GM18873 (cell line): ENCODE measurements at regions not wholly inside any gene's neighbourhood (a gene's known extent, or its start where the extent isn't known, plus 50 kb on each side); places are given as distances from the start of the nearest gene placed in this dataset.

Experiments used
- ATAC-seq: cut with Tn5 transposase; IDR thresholded peaks from one replicate; pipeline ENCODE4 v1.9.1; 2021; ENCODE audit warnings: mild to moderate bottlenecking, moderate library complexity, moderate number of reproducible peaks; ENCODE audit not compliant: unreplicated experiment, low FRiP score

DNA sequence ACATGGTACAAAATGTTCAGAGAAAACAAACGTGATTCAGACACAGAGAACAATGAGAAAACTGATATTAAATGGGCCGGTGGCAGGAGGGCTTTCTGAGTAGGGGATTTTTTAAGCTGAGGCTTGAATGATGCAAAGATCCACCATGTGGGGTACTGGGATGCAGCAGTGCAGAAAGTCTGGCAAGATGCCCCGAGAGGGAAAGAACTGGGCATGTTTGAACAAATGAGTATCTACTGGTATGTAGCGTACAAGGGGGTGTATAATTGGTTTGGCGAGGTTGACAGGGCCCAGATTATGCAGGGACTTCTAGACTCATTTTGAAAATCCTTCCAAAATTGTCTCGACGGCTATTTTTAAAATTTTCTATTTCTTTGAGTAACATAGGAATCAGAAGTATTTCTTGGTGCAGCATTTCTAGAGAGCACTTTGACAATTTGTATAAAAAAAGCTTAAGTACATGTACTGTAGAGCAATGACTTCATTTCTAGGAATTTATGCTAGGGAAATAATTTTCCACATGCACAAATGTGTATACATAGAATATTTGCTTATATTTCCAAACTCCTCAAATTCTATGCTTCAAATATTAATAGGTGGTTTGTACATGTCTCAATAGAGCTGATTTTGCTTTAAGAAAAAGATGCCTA lies 119.6 kb upstream of the DOK5 start:
- ATAC-seq: no peak

DNA sequence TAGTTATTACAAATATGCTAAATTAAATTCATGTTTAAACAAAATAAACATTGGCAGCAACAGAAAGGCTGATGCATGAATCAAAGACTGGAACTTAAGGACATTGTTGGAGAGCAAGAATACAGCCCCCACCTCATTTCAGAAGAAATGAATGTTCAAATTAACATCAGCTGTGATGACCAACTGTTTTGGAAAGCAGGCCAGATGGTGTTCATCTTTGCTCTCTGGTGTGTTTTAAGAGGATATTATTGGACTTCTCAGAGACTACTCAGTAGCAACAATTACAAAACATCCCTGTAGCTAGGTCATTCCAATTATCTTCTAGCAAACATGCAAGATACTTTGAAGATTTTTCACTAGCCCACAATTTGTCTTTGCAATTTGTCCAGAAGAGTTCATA lies 118.6 kb upstream of the DOK5 start:
- no peak for ATAC-seq

DNA sequence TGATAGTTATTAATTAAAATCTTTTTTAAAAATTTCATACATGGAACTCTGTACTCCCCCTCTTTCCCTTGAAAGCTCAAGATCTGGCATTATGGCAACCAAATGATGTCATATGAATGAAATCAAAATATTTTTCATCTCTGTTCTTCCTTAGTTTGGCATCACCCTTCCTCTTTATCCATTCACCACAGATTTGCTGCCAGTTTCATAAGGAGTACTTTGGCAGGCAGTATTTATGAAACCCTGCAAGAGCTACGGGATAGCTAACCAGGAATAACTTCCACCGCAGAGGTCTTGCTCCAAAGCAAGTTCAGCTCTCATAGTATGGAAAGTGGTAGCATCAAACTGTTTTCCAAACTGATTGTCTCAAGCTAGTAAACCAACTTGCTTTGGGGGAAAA lies 113.9 kb upstream of the DOK5 start:
- no peak for ATAC-seq

DNA sequence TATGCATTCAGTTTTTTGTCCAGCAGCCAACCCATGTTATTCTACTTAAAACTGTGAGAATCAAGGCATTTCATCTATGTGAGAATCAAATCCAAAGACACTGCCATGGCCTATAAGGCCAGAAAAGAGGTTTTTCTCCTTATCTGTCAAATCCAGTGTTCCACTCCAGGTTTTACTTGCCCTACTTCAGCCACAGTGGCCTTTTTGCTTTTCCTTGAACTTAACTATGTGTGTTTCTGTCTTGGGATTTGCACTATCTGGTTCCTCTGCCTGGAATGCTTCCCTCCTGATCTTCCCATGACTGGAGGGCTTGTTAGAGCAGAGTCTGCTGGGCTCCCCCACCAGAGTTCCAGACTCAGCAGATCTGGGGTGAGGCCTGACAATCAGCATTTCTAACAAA lies 113.1 kb upstream of the DOK5 start:
- no peak for ATAC-seq

DNA sequence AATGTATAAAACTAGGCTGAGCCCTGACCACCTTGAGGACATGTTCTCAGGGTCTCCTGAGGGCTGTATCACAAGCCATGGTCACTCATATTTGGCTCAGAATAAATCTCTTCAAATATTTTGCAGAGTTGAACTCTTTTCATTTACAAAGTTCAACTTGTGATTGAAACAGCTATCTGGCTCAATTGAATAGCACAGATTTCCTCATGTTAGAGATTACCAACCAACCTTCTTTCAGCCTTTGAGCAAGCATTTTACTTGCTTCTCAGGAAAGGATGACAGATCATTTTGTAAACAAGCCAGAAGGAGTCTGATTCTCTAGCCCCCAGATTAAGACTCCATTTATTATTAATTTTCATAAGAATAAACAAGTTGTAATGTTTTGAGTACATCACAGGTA lies 111.0 kb upstream of the DOK5 start:
- no peak for ATAC-seq

DNA sequence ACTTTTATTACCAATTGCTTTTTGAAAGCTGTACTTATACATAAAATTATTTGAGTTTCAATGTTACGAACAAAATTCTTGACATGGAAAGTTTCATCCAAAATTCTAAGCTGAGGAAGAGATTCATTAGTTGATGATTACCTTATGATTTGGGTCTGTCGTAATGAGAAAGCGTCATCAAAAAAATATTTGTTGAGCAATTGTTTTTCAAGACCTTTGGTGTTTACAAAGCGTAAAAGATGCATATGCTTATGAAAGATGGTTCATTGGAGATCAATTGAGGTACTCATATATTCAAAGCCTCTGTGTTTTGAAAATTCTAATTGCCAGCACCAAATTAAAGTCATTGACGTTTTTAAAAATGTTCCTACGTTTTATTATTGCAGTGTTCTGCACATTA lies 110.5 kb upstream of the DOK5 start:
- ATAC-seq: no peak

DNA sequence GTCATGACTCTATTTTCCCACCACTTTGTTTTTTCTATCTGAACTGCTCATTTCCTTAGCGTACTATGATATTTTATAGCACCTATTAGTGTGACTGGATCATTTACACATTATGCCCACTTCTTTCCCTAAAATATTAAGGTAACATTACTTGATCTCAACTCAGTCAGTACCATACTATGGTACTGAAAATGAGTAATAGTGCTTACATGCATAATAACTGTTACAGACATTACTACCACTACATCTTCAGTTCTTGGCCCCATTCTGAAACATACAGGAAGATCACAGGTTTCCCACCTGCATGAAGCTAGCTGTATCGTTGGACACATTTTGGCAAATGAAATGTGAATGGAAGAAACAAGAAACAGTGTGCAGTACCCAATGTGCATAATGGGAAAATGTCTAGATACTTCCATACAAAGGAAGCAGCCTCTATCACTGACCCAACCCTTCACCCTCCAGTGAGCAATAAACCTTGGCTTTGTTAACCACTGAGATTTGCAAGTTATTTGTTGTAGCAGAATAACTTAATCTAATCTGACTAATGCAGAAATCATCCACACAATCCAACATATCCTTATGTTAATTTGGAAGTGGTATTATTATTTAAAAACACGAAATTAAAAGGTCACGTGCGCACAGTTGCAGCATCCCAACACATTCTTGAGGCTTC lies 108.6 kb upstream of the DOK5 start:
- ATAC-seq: no peak

DNA sequence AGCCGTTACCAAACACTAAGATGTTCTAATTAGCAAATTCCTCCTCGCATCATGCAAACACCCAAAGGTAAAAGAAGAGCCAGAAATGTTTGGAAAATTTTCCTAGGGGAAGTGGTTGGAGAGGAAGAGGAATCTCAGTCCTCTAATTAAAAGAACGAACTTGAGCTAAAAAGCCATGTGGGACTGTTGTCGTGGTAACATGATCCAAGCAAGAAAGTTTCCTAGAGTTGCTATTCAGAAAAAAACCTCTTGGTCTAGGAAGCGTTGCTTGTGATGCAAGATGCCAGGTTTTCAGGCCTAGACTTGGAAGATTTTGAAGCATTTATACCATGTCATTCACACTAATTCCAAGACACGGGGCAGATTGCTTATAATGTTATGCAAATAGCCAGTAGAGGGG lies 106.8 kb upstream of the DOK5 start:
- ATAC-seq: no peak

DNA sequence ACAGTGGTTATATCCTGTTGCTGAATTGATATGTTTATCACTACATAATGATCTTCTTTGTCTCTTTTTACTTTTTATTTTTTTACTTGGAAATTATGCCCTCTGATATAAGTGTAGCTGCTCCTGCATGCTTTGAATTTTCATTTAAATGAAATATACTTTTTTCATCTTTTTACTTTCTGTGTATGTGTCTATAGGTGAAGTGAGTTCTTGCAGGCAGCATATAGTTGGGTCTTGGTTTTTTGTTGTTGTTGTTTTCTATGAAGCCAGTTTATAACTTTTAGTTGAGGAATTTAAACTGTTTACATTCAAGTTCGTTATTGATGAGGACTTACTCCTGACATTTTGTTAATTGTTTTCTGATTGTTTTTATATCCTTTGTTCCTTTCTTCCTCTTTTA lies 103.1 kb upstream of the DOK5 start:
- ATAC-seq: no peak

DNA sequence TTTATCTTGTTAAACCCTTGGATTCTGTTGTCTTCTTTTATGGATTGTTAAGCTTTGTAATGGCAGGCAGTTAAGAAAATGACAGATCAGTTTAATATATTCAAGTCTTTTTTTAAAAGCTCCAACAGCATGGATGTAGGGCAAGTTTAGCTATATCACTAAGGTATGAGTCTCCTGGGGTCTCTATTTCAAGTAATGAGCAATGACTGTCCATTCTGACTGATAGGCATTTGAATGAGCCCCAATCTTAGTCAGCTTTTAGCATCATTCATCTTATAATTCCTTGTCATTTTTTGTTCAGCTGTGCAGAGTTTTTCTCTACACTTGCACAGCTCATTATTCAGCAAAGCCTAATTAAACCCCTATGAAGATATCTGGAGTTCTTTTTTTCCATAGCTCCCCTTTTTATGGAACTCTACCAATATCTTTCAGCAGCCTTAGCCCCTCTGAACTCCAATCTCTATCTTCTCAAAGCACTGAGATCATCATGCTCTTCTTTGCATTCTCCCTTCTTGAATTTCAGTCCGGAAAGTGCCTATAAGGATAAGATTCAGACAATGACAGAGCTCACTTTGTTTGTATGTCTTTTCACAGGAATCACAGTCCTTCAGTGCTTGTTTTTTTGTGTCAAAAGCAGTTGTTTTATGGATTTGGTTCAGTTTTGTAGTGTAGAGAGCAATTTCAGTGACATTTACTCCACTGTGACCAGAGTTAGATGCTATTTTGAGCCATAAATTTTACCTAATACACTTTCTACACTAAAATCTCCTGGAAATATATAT lies 97.2 kb upstream of the DOK5 start:
- no peak for ATAC-seq

DNA sequence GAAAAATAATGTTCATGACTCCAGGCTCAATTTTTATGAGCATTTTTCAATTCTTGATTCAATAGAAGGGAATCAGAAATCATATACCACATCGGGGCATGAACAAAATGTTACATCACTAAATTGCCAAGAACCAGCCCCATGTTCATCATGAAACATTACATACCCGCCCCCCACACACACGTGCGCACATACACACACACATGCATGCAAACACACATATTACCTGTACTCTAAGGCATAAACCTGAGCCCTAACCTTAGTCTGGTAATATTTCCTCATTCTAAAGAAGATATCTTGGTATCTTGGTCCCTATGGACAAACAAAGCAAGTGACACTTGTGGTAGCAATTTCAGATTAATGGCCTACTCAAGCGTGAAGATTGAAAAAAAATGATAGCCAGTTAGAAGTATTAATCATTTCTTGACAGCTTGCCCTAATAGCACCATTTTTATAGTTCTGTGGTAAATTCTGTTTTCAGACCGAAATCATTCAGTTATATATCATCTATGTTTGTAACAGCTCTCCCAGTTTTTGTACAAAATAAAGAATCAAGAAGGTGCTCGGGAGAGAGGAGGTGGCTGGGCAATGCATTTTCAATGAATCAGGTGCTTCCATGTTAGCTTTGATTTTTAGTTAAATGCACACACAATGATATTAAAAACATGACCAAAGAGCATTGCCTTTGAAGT lies 95.4 kb upstream of the DOK5 start:
- no peak for ATAC-seq

DNA sequence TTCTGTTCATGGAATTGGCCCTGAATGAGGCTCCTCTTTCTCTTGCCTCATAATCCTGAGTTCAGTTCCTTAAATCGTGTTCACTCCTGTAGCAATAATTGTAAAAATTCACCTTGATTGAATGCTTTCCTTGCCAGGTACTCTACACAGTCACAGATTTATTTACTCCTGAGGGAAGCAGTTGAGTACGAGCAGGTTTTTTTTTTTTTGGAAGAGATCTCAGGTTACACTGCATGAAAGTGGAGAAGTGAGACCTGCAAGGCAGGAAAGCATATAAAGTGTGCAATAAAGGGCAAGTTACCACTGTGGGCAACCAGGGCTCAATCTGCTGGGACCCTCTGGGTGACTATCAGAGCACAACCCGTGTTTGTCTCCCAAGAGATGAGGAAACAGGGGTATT lies 93.0 kb upstream of the DOK5 start:
- ATAC-seq: no peak

DNA sequence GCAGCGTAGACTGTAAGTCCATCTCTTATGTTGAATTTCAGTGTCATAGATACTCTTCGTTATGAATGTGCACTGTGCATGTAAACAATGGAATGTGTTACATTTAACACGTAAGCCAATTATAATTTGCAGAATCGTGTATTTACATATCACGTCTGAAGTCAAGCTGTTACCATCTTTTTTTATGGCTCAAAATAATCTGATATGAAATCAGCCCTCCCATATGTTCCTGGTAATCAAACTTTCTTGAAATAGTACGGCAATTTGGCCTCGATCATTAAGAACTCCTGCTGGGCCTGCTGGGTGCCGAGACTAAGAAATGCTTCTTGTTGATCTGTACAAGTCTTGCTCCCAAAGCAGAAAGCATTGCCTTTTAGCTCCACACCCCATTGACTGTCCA lies 89.6 kb upstream of the DOK5 start:
- no peak for ATAC-seq

DNA sequence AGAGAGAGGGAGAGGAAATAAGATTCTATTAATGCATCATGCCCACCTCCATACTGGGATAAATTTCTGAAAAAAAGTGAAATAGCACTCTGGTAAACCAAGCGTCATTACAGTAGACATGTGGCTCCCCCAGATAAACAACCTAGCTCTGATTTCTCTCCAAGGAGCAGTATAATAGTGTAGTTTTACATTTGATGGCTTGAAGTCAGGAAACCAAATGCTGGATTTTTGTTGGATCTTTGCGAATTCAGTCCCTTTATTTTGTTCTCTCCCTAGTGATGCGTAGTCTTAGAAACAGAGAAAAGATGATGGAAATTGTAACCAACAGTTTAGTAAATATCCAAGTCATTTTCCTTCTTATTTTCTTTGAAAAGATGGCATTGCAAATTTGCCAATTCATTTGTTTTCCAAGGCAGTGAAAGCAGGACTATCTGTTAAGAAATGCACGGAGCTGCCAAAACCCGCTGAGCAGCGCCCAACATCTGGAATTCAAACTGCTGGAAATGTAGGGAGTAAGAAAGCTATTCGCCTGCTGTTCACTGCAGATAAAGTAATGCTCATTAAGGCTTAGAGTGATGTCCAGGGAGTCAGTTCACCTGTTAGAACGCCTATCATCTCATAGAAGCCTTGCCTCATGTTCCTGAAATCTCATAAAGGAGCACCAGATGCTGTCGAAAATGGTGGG lies 85.7 kb upstream of the DOK5 start:
- no peak for ATAC-seq

DNA sequence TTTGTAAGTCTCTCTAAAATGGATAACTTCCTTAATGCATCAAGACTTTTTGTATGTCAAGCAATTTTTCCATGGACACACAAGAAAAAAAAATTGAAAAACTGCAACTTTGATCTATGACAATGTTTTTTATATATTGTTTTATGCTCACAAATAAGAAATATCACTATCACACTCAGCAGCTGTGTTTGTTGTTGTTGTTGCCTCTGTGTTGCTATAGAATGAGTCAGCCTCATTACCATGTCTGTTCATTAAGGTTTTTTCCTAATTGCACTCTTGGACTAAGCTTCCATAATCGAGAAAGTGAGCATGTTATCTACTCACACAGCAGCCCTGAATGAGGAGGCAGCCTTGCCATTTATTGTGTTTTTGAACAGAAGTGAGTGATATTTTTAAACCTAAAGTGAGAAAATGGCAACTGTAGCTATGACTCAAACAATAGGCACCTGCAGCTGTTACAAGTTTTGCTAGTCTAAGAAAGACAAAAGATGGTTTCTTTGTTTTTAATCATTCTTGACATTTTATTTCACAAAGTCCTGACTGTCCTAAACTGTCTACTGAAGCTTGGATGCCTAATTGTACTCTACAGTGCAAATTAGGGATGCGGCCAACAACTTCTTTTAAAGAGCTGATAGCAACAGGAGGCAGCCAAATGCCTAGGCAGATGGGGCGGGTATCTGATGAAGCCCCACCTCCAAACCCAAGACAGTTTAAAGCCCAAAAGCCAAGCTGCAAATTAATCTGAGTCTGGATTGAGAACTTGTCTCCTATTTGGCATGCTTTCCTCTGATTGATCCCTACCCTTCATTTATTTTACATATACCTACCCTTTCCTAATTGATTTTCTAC lies 77.9 kb upstream of the DOK5 start:
- ATAC-seq: no peak

DNA sequence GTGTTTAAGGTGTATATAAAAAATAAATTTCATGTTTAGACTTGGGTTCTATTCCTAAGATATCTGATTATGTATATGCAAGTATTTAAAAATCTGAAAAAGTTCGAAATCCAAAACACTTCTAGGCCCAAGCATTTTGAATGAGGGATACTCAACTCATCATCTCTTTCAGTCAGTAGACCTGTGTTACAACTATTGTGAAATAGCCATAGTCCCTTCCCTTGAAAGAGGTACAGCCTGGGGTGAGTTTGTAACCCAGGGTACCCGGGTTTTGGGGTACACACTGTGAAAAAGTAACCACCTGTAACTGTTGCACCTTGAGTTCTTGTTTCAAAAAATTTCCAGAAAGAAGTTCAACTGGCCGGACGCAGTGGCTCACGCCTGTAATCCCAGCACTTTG lies 76.6 kb upstream of the DOK5 start:
- no peak for ATAC-seq

DNA sequence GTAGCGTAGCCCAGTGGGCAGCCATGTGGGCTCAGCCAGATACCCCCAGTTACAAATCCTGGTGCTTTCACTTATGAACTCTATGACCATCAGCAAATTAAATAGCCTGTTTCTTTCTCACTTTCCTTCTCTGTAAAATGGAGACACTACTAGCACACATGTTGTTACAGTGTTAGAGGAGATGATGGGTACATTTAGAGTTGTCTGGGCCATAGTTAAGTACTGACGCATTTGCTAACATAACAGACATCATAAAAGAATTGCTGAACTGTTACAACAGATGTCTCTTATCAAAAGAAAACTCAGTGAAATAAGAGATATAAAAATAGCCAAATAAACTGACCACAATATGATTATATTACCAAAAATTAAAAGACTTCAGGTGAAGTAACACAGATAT lies 69.9 kb upstream of the DOK5 start:
- ATAC-seq: no peak

DNA sequence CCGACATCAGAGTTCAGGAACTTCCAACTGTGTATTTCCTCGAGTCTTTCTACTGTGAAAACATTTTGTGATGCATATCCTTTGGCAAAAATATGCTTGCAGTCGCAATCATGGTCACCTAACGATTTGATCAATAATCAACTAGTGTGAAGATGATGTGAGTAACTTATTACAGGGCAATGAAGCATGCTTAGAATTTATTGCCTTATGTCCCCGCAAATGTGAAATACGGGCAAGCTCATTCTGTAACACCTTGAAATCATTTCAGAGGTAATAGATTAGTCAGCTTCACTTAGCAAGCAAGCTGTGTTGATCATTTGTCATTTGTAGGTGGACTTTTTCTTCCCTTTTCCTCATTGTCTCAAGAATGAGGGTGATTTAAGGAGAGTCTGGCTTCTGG lies 67.9 kb upstream of the DOK5 start:
- no peak for ATAC-seq

DNA sequence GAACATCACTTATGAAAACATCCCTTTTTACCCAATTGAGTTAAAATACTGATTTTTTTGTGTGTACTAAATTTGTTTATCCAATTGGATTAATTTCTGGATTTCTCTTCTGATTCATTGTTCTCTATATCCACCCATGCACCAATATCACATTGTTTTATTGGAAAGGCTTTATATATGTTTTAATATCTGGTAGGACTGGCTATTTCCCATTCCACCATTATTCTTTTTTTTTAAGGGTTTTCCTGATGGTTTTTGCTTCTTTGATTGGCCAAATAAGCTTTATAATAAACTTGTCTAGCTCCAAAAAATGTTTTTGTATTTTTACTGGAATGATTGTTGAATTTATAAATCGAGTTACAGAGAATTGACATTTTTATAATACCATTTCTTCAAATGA lies 59.4 kb upstream of the DOK5 start:
- ATAC-seq: no peak

DNA sequence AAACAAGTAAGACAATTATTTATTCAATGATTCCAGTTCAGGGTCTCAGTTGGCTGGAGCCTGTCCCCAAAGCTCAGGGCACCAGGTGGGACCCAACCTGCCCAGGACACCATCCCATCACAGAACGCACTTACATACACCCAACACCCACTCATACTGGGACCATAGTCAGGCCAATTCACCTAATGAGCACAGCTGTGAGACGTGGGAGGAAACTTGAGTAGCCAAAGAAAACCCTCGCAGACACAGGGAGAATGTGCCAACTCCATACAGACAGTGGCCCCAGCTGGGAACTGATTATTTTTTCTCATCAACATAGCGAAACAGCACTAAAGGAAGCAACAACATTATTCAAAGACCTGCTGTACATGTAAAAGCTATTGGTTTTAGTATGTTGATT lies 58.6 kb upstream of the DOK5 start:
- ATAC-seq: no peak
